Endometrium (tissue), 2 donors: ENCODE measurements at regions not wholly inside any gene's neighbourhood (a gene's known extent, or its start where the extent isn't known, plus 50 kb on each side); places are given as distances from the start of the nearest gene placed in this dataset.
"Not testable (repeated sequence)": the region's sequence is repeated elsewhere in the genome, so short reads cannot be mapped to it uniquely, and the experiment has no call there.

Experiments
- FAIRE-seq: peaks from 2 replicates; lab custom pipeline; 2012; peaks lifted over from hg19 to GRCh38; lab: Jason Lieb, UNC
- donor health status: control.
- donor health status: control.

- no peak for FAIRE-seq
These were observed 270.7 kb downstream of the ZNF33B start for GRCh38 chr10:42367532-42368230.

GRCh38 chr10:42351745-42352144, 286.6 kb downstream of the ZNF33B start:
- no peak for FAIRE-seq

DNA sequence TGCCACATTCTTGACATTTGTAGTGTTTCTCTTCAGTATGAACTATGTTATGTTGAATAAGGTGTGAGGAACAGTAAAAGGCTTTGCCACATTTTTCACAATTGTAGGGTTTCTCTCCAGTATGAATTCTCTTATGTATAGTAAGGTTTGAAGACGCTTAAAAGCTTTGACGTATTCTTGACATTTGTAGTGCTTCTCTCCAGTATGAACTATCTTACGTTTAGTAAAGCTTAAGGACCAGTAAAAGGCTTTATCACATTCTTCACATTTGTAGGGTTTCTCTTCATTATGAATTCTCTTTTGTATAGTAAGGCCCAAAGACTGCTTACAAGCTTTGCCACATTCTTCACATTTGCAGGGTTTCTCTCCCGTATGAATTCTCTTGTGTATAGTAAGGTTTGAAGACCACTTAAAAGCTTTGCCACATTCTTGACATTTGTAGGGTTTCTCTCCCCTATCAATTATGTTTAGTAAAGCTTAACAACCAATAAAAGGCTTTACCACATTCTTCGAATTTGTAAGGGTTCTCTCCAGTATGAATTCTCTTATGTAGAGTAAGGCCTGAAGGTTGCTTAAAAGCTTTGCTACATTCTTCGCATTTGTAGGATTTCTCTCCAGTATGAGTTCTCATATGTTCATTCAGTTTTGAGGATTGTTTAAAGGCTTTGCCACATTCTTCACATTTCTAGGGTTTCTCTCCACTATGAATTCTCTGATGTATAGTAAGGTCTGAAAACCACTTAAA, 301.6 kb downstream of the ZNF33B start:
- FAIRE-seq: not testable (repeated sequence)

GRCh38 chr10:42335653-42336296, 302.6 kb downstream of the ZNF33B start:
- FAIRE-seq: not testable (repeated sequence)

DNA sequence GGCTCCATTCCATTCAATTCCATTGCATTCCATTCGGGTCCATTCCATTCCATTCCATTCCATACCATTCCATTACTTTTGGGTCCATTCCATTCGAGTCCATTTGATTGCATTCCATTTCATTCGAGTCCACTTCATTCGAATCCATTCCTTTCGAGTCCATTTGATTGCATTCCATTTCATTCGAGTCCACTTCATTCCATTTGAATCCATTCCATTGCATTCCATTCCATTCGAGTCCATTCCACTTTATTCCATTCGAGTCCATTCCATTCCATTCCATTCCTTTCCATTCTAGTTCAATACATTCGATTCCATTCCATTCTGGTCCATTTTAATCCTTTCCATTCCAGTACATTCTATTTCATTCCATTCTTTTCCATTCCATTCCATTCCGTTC, 334.0 kb downstream of the ZNF33B start:
- FAIRE-seq: no peak

GRCh38 chr10:42281896-42282295, 356.5 kb downstream of the ZNF33B start:
- FAIRE-seq: not testable (repeated sequence)

DNA sequence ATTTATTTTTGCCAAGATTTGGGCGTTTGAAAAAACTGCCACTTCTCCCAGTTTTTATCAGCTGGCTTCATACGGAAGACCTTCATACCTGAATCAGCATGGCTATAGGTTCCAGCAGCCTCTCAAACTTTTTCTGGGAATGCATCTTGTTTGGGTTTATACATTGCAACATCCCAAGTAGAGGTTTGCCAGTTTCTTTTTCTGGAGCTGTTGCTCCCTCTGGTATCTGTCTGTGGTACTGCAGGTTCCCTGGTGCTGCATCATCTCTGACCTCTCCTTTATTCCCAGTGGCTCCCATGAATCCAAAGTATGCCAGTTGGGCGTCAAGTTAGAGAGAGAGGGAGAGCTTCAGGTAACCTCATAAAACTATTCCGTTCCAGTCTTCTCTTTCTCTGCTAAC, 368.6 kb downstream of the ZNF33B start:
- FAIRE-seq: not testable (repeated sequence)

GRCh38 chr10:42263259-42263658, 375.1 kb downstream of the ZNF33B start:
- not testable (repeated sequence) for FAIRE-seq

DNA sequence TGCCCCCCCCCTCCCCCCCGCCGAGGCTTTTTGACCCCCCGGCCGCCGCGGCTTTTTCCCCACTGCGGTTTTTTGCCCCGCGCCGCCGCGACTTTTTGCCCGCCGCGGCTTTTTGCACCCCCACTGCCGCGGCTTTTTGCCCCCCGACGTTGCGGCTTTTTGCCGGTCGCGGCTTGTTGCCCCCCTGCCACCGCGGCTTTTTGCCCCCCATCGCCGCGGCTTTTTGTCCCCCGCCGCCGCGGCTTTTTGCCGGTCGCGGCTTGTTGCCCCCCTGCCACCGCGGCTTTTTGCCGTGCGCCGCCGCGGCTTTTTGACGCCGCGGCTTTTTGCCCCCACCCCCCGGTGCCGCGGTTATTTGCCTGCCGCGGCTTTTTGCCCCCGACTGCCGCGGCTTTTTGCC, 395.4 kb downstream of the ZNF33B start:
- not testable (repeated sequence) for FAIRE-seq

DNA sequence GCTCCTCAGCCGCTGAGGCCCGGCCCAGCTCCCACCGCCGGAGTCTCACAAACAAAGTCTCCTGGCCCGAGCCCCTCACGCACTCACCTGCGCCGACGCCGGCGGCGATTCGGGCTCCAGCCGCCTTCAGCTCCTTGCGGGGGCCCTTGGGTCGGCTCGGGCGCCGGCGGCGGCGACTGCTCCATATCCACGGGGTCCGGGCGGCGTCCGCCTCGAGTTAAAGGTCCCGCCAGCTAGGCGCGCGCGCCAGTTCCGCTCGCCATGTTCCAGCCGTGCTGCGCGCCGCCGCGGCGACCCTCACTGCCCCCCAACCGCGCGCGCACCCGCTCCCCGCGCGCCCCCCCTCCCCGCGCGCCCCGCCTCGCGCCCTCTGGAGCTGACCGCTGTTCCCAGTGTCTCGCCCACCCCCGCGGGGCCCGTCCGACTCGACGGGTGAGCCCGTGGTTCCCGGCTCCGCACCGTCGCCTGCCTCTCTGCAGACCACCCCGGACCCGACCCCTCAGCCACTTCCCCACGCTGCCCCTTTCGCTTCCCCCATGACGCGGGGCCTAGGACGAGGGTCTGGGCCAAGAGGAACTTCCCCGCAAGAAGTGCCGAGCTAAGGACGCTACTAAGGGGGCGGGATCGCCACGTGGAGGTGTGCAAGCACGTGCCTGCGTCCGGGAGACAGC, 396.1 kb downstream of the ZNF33B start:
- FAIRE-seq: no peak

GRCh38 chr10:42236401-42236800, 402.0 kb downstream of the ZNF33B start:
- FAIRE-seq: not testable (repeated sequence)

DNA sequence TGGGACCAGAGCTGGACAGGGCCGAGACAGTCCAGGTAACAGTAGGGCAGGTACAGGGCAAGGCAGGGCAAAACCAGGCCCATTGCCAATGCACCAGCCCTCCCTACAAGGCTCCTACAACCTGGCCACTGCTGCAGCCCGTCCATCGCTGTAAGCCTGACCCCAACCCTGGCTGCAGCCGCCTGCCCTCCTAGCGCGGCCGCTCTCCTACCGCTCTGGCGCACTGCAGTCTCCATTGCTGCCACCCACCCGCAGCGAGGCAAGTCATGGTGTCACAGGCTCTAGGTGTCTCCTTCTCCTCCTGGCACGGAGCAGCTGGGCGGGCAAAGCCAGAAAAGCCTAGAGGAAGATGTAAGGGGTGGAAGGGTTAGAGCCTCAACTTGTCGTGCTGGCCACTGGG, 402.6 kb downstream of the ZNF33B start:
- FAIRE-seq: not testable (repeated sequence)

DNA sequence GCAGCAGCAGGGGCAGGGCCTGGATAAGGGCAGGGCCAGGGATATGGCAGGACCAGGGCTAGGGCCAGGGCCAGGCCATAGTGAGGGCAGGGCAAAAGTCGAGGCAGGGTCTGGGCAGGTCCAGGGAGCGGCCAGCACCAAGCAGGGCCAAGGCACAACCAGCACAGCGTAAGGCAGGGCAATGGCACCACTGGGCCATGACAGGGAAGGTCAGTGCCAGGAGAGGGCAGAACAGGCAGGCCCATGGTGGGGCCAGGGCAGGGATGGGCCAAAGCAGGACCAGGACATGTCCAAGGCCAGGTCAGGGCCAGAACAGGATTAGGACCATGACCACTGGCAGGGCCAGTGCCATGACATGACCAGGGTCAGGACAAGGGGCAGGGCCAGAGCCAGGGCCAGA, 403.1 kb downstream of the ZNF33B start:
- FAIRE-seq: not testable (repeated sequence)

DNA sequence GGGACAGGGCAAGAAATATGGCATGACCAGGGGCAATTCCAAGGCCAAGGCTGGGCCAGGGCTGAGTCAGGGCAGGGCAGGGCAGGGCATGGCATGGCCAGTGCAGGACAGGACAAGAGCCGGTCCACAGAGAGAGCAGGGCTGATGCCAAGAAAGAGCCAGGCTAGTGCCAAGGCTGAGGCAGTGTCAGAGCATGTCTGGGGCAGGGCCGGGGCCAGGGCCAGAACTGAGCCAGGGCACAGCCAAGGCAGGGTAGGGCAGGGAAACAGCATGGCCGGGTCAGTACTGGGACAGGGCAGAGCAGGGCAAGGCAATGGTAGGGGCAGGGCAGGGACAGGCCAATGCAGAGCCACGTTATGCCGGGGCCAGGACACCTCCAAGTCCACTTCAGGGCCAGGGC, 403.9 kb downstream of the ZNF33B start:
- FAIRE-seq: not testable (repeated sequence)

DNA sequence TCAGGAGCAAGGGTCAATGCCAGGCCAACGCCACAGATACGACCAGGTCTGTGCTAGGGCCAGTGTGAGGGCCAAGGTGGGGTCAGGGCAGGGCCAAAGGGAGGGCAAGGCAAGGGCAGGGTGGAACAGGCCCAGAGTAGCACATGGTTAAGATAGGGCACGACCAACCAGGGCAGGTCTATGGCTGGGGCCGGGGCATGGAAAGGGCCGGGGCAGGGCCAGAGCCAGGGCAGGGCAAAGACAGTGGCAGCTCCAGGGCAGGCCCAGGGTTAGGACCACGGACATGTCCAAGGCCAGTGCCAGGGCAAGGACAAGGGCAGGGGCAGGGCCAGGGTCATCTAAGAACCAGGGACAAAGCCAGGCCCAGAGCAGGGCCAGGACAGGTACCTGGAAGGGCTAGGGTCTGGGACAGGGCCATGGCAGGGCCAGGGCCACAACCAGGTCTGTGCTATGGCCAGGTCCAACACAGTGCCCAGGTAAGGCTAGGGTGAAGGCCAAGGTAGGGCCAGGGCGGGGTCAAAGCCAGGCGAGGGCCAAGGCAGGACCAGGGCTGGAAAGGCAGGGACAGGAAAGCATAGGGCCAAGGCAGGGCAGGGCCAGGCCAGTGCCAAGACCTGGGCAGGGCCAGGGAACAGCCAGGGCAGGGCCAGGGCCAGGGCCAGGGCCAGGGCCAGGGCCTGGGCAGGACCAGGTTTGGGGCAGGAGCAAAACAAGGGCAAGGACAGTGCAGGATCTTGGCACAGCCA, 404.7 kb downstream of the ZNF33B start:
- not testable (repeated sequence) for FAIRE-seq

DNA sequence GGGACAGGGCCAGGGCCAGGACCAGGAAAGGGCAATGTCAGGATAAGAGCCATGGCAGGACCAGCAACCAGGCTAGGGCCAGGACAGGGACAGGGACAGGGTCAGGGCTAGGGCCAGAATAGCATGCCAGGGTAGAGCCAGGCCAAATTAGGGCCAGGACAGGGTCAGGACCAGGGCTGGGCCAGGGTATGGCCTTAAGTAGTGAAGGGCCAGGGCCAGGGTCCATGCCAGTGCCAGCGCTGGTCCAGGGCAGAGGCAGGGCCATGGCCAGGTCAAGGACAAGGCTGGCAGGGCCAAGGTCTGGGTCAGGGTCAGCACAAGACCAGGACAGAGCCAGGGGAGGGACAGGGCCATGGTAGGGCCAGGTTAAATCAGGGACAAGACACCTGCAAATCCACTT, 405.4 kb downstream of the ZNF33B start:
- not testable (repeated sequence) for FAIRE-seq

DNA sequence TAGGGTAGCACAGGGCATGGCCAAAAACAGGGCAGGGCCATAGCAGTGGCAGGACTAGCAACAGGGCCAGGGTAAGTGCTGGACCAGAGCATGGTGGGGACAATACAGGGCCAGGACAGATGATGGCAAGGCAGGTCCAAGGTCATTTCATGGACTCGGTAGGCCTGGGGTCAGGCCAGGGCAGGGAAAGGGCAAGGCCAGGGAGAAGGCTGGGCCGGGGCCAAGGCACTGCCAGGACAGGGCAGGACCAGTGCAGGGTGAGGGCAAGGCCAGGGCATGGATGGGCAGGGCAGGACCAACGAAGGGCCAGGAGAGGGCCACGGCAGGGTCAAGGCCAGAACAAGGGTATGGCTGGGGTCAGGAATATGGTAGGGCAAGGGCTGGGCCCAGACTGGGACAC, 407.6 kb downstream of the ZNF33B start:
- FAIRE-seq: not testable (repeated sequence)

DNA sequence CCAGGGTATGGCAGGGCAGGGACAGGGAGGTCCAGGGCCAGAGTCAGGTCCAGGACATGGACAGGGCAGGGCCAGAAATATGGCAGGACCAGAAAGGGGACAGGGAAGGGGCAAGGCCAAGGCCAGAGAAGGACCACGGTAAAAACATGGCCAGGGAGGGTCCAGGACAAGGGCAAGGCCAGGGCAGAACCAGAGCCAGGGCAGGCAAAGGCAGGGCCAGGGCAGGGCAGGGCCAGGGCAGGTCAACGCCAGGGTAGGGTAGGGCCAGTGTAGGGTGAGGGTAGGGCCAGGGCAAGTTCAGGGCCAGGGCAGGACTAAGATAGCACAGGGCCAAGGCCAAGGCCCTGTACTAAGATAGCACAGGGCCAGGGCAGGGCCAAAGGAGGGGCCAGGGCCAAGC, 408.3 kb downstream of the ZNF33B start:
- FAIRE-seq: not testable (repeated sequence)

- peak; percentile 70 for FAIRE-seq
These were observed 410.5 kb downstream of the ZNF33B start for GRCh38 chr10:42227859-42228258.

- not testable (repeated sequence) for FAIRE-seq
These were observed 444.8 kb downstream of the ZNF33B start for GRCh38 chr10:42193588-42193987.

DNA sequence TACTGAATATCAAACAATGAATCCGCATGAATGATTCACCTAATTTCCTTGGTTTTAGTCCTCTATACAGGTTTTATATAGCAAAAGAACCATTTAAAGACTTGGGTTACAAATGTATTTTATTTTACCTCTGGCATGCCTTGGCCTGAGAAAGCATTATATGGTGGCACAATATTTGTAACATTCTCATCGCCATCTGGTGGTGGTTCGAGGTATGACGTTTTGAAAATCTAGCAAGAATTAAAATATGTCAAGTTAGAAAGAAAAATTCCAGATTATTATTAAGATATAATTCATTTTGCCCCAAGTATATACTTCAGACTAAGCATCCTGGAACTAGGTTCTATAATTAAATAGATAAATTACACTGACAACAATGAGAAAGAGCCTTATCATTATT, 445.9 kb downstream of the ZNF33B start:
- FAIRE-seq: not testable (repeated sequence)
